HG03354 (cell line): ENCODE measurements at regions not wholly inside any gene's neighbourhood (a gene's known extent, or its start where the extent isn't known, plus 50 kb on each side); places are given as distances from the start of the nearest gene placed in this dataset.

ENCODE experiments used
- ATAC-seq: cut with Tn5 transposase; IDR thresholded peaks from one replicate; pipeline ENCODE4 v1.9.1; 2021; ENCODE audit warnings: mild to moderate bottlenecking; ENCODE audit not compliant: unreplicated experiment, poor library complexity, severe bottlenecking

DNA sequence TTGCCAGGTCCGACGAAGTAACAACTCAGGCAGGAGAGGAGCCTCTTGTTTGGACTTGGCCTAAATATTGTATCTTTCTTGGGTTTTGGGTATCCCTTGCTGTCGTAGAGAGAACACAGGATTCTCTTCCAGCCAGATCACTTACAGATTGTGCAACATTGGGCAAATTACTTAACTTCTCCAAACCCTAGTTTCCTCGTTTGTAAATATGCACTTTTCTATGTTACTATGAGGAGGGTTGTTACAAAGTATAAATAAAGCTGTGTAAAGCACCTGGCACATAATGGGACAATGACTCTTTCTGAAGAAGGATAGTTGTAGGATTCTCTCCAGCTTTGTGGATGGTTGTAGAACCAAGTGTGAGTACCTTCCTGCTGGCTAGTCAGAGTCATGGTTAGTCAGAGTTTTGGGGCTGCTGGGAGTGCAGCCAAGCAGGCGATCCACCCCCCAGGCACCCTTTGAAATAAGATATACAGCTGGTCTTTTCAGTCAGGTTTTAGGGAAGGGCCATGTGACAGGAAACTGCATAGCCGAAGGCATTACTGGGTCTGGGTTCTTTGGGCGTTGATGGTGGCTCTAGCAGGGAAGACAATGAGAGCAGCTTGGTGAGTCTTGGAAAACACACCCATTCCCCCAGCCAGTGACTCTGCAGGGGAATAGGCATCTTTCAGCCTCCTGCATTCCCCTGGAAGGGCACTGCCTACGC lies 49.9 kb upstream of the GDNF start:
- no peak for ATAC-seq
